HG02840 (cell line): ENCODE measurements at regions not wholly inside any gene's neighbourhood (a gene's known extent, or its start where the extent isn't known, plus 50 kb on each side); places are given as distances from the start of the nearest gene placed in this dataset.
"Not testable (repeated sequence)": the region's sequence is repeated elsewhere in the genome, so short reads cannot be mapped to it uniquely, and the experiment has no call there.

Experiments used
- ATAC-seq: cut with Tn5 transposase; IDR thresholded peaks from one replicate; pipeline ENCODE4 v1.9.1; 2021; ENCODE audit warnings: mild to moderate bottlenecking, moderate library complexity, moderate number of reproducible peaks; ENCODE audit not compliant: unreplicated experiment, low FRiP score

DNA sequence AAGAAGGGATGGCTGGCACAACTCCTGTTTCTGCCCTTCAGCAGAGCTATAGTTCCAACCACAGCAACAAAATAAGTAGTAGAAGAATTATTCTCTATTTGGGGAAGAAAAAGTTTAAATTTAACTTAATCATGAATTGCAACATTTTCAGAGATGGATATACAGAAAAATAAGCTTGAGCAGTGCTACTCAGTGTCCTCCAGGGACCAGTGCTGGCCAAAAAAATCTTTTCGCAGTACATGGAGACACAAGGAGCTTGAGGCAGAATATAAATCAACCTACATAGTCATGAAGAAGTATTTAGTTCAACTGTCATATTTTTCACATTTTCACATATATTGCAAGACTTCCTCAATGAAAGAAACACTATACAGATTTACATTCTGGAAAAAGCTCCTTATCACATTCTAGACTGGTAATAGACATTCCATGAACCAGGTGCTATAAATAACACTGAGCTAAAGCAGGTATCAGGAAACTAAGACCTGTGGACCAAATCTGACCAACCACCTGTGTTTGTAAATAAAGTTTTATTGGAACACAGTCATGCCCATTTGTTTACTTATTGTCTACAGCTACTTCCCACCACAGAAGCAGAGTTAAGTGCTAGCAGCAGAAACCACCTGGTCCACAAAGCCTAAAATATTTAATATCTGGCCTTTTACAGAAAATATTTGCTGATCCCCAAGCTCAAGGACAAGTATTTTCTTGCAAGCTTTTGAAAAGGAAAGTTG is 101.9 kb downstream of the RGS21 start:
- ATAC-seq, result no peak

DNA sequence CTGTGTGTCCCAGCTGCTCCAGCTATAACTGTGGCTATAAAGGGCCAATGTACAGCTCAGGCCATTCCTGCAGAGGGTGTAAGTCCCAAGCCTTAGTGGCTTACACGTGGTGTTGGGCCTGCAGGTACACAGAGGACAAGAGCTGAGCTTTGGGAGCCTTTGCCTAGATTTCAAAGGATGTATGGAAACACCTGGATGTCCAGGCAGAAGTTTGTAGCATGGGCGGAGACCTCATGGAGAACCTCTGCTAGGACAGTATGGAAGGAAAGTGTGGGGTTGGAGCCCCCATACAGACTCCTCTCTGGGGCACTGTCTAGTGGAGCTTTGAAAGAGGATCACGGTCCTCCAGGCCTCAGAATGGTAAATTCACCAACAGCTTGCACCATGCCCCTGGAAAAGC is 113.9 kb downstream of the RGS21 start:
- no peak for ATAC-seq

DNA sequence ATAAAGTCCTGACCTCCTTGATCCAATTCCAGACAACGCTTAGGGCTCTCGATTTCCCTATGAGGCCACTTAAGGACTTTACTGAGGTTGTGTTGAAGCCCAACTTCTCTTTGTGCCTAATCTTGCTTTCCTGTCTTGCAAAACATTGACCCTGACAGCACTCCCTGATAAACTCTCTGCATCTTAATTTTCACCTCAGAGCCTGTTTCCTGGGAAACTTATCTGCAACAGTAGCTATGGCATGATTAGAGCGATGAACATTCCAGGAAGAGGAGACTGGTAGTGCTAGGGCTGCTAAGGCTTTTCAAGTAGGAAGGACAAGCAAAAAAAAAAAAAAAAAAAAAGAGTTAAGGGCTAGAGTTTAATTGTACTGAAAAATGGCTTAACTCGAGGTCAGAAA is 118.9 kb downstream of the RGS21 start:
- no peak for ATAC-seq

DNA sequence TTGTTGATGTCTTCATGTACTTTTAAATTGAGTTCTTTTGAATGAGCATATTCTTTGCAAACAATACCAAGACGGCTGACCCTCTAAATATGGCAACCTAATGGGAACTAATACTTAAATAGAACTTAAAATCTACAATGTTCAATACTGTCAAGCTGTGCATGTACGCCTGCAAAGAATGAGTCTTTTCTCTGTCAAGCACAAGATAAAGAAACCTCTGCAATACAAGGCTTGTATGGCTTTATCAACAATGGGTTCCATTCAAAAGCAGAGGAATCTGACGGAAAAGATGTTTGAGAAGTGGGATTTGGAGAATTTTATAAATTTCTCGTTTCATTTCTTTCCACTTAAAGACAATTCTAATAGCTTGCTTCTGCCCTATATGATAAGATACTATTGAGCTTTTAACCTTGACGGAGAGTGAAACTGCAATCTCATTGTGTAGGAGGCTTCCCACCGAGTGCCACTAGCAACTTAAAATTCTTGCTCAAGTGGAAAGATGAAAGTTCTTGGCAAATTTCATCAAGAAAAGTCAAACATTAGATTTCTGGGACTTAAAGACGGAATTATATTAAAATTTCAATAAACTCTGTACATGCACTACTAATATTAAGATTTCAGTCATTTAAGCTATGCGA is 119.8 kb downstream of the RGS21 start:
- no peak for ATAC-seq

DNA sequence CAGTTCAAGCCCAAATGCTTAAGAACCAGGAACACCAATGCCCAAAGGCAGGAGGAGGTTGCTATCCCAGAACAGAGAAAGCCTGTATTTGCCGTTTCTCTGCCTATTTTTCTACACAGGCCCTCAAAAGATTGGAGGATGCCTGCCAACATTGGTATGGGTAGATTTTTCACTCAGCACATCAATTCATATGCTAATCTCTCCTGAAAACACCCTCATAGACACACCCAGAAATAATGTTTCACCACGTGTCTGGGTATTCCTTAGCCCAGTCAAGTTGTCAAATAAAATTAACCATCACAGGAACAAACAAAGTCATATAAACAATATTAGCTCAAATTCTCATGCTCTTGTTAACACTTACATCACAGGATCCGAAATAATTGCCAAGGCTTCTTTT is 121.9 kb downstream of the RGS21 start:
- ATAC-seq, result no peak

DNA sequence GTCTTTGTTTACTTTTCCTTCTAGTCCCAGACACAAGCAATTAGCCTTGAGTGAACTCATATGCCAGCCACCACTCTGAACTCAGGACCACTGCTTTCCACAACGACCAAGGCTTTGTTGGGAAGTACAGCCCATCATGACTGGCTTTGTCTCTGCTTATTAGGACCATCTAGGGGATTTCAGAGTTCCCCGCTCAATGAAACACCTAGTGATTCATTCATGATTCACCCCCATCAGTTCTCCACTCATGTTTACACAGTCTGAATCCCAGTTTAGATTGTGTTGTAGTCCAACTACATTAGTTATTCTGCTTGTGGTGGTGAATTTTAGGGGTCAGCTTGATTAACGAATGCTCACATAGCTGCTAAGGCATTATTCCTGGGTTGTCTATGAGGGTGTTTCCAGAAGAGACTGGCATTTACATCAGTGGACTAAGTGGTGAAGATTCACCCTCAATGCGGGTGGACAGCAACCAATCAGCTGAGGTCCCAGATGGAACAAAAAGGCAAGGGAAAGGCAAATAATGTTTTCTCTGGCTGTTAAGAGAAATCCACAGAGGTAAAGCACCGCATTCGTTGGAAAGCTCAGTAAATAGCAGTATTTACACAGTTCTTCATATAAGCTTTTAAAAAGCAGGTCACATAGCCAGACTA is 122.7 kb downstream of the RGS21 start:
- ATAC-seq, result no peak

DNA sequence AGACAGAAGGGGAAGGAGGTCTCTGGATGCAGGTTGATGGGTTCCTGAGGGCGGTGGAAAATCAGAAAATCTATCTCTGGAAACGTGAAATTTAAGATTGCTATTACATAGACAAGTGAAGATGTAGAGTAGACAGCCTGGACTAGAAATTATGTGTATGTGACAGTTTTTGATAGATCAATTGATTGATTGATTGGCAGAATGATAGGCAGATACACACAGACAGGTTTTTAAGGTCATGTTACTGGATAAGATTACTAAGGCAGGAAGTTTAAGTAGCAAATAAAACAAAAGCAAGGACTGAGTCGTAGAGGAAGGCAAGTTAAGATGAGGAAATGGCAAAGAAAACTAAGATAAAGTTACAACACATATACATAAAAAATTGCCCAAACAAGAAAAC is 124.7 kb downstream of the RGS21 start:
- no peak for ATAC-seq

DNA sequence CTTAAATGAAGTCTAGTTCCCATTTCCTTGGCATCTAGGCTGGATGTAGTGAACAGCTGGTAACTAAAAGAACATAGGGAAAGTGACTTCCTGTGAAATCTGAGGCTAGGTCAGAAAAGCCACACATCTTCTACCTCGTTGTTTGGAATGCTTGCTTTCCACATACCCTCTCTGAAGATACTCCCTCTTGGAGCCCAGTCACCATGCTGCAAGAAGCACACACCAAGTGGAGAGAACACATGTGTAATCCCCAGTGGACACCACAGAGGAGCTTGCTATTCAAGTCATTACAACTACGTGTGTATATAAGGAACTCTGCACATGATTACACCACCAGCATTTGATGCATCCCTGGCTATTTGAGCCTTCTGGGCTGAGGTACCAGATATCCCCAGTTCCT is 125.9 kb downstream of the RGS21 start:
- ATAC-seq, result no peak

DNA sequence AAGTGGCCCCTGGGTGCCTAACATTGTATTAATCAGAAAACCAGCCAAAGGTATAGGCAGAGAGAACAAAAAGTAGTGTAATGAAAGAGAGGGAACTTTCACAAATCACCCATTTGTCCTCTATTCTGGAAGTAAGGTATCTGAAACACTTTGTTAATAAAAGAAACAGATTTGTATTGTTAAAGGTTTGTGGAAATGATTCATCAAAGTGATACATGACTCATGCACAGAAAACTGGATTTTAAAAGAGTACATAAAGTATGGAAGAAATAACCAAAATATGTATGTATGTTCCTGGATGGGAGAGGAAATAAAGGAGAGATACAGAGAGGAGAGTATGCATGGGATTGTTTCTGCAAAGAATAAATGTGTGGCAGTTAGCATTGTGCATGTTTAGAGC is 126.8 kb downstream of the RGS21 start:
- no peak for ATAC-seq

DNA sequence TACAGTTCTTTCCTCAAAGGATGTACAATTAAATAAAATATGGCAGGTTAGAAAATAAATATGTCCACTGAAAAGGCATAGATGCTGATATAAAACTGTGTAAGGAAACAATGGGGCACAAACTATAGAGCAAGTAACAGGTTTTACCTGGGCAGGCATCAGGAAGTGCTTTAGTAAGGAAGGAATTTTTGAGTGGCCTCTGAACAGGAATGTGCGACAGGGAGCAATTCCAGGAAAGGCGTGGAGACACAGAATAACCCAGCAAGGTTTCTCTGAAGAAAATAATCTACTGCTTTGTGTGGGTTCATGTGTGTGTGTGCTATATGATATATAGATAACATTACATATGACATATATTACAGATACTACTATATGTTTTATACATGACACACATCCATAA is 128.4 kb downstream of the RGS21 start:
- no peak for ATAC-seq

DNA sequence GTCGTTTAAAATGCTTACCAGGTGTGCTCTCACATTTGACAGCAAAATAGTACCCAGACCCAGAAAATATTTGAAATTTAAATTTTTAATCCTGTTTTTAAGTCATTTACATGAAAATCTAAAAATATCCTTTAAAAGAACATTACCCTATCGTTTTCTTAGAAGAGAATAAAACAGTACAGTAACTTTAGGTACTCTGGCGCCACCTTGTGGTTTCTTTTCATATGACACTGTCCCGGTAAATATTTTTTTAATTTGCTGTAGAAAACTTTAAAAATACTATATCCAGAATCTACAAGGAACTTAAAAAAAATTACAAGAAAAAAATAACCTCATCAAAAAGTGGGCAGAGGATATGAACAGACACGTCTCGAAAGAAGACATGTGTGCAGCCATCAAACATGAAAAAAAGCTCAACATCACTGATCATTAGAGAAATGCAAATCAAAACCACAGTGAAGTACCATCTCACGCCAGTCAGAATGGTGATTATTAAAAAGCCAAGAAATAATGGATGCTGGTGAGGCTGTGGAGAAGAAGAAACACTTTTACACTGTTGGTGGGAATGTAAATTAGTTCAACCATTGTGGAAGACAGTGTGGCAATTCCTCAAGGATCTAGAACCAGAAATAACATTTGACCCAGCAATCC is 129.2 kb downstream of the RGS21 start:
- ATAC-seq, result peak; percentile 58

DNA sequence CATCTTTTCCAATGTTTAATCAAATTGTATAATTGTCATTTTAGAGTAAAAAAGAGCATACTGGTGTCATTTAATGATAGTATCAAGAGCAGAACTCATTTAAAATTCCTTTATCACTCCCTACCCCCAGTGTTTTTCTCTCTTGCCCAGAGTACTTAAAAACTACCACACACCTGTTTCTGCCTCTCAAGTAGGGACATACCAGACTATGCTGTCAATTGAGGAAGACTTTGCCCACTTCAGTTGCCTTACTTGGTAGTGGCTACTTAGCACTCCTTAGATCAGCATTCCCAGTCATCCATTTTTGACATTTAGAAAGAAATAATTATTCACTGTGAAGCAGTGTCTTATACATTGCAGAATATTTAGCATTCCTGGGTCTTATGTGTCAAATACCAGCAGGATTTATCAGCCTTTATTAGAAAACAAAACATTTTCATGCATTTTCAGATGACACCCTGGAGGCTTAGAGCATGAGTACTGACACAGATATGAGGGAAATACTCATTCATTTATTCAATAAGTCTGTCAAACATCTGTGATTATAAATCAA is 127.5 kb upstream of the RGS1 start:
- no peak for ATAC-seq

DNA sequence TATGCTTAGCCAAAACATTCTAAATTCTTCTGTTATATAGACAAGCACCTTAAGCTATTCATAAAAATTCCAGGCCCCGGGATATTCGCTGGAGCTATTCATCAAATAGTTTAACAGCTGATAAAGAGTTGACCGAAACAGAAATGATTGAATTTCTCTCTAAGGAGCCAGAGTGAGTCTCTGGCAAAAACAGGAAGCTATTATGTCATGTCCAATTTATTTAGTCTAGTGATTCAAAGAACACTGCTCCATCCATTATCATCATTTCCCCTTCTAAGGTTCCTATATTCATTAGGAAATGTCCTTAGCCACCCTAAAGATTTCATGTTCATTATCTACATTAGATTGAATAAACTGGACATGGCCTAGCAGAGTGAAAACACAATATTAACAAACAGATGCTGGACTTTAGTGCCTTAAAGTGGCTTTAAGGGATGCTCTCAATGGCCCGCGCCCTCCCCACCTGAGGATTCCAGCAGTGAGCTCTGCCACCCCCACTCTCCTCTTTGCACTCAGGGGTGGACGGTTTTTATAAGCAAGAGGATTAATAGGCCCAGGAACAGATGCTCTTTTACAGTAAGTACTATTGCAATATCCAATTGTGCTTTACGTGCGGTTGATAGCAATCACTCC is 122.1 kb upstream of the RGS1 start:
- ATAC-seq, result no peak

DNA sequence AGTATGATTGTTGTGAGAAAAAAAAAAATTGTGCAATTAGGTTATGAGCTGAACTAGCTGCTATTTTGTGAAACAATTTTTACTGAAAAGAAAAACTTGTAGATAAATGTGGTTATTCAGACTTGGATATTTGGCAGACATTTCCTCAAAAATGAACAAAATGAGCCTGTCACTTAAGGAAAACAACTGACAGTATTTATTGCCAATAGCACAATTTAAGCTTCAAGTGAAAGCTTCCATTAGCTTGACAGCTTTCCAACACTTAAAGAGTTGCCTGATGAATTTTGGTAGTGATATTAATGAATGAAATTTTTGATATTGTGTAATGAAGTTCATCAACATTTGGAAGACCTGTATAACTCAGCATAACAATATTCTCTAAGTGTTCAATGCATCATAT is 116.1 kb upstream of the RGS1 start:
- no peak for ATAC-seq

DNA sequence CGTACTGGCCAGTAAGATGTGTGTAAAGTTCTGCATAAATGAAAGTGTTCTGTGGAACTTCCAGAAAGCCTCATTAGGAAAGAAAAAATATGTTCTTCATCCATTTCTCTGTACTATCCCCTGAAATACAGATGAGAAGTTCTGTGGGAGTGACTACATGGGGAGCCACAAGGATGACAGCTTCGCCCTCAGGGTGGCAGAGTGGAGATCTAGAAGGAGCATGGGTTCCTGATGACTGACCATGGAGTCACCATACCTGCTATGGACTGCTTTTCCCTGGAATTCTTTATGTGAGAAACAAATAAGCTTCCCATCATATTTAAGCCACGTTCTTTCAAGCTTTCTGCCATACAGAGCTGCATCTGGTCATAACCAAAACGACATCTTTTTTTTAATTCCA is 113.9 kb upstream of the RGS1 start:
- no peak for ATAC-seq

DNA sequence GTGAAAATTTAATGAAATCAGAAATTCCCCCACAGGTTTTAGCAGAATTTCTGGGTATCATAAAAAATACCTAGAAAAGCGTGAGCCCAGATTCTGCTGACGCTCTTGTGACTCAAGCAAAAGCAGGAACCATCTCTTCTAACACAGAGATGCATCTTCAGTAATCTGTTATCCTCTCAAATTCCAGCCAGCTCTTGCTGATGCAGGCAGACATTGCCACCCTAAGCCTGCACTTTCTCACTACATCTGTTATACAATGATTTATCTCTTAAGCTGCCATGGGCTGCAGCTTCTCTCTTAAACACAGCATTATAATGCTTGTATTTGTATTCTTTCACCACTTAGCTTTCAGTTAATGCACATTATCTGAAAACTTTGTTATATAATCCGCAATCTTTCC is 113.0 kb upstream of the RGS1 start:
- no peak for ATAC-seq

DNA sequence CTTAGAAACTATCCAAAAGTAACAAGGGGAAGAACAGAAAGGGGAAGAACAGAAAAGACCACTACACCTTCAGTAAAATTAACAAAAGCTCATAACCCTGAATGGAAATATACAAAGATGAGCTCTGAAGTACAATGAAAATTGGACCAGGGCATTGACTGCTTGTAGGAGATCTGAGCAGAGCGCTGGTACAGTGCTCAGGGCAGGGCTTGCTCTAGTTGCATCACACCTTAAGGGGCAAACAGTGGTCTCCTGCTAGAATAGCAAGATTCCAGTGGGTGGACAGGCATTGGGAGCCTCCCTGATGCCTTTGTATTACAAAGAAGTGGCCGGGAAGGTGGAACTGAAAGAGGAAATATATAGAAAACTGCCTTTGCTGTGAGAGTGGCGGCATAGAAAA is 111.9 kb upstream of the RGS1 start:
- no peak for ATAC-seq

DNA sequence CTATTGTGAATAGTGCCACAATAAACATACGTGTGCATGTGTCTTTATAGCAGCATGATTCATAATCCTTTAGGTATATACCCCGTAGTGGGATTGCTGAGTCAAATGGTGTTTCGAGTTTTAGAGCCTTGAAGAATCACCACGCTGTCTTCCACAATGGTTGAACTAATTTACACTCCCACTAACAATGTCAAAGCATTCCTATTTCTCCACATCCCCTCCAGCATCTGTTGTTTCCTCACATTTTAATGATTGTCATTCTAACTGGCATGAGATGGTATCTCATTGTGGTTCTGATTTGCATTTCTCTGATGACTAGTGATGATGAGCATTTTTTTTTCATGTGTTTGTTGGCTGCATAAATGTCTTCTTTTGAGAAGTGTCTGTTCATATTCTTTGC is 110.4 kb upstream of the RGS1 start:
- not testable (repeated sequence) for ATAC-seq

DNA sequence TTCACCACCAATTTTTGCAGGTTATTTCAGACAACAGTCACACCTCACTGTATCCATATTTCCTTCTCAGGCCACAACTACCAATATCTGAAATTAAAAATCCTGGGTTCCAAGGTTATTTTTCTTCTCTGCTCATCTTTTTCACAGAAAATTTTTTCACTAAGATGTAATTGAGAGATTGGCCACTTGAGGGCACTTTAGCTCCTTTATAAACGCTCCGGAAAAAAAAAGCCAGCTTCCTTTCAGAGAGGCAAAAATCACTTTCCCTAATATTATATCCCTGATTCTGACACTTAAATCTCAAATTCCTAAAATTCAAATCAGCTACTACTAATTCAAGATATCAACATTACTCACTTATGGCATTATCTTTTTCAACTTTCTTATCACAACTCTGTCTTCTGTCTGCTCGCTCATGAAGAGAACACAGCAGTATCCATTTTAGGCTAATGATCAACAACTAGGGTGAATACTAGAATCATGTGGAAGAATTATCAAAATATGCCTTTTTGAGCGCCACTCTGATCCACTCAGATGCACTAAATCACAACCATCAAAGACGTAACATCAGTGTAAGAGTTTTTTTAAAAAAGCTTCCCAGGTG is 101.4 kb upstream of the RGS1 start:
- ATAC-seq, result no peak

DNA sequence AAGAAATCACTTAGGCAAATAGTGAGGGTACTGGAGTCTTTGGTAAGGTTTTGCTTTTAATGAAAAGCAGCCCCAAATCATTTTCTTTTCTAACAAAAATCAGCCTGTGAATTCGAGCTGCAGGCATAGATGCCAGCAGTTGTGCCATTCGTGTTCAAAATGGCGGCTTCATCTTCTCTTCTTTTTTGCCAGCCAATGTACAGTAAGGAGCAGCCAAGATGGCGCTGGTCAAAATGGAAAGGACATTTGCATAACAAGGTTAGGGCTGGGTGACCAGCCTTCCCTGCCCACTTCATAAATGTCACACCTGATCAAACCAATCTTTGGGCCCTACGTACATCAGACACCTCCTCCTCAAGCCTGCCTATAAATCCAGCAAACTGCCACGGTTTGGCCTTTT is 100.2 kb upstream of the RGS1 start:
- no peak for ATAC-seq
